Ascending aorta (tissue), 2 donors: ENCODE measurements at regions not wholly inside any gene's neighbourhood (a gene's known extent, or its start where the extent isn't known, plus 50 kb on each side); places are given as distances from the start of the nearest gene placed in this dataset.
A peak's percentile ranks its signal among the peaks of the same experiment; 100 is the strongest.

Source experiments
- DNase-seq, 2 donors: peaks; one replicate each; pipeline ENCODE4 v3.0.0-alpha.2; 2019; ENCODE audit warnings: low spot score in 2 of 2
- H3K27ac ChIP-seq, 2 donors: fragments of 200-600 bp; sonication (generic); one replicate each; pipeline ENCODE4 v1.5.1; 2016 to 2017; ENCODE audit warnings: mild to moderate bottlenecking in 1 of 2
- H3K27me3 ChIP-seq: fragments of 200-600 bp; sonication (generic); one replicate; pipeline ENCODE4 v1.5.1; 2017
- H3K36me3 ChIP-seq, 2 donors: fragments of 200-600 bp; sonication (generic); one replicate each; pipeline ENCODE4 v1.5.1; 2016
- H3K4me1 ChIP-seq, 2 donors: fragments of 200-600 bp; sonication (generic); one replicate each; pipeline ENCODE4 v1.5.1; 2016 to 2017; ENCODE audit warnings: mild to moderate bottlenecking in 1 of 2
- H3K4me3 ChIP-seq, 2 donors: fragments of 200-600 bp; sonication (generic); one replicate each; pipeline ENCODE4 v1.5.1; 2016 to 2017; ENCODE audit warnings: mild to moderate bottlenecking in 1 of 2
- H3K9me3 ChIP-seq, 2 donors: fragments of 200-600 bp; sonication (generic); one replicate each; pipeline ENCODE4 v1.5.1; 2016
- intact Hi-C: fragments of 100-400 bp; cut with DNase I; formaldehyde crosslinking; loops from one replicate; pipeline ENCODE4 v1.15.1; 2023
- TF ChIP-seq, protein P1 (sequence below), 3 experiments: fragments of 200-600 bp in 2 of 3; fragments of 450-650 bp in 1 of 3; sonication (generic) in 2 of 3; IDR thresholded peaks; one replicate each; pipeline ENCODE4 v1.5.1; 2016 to 2019; ENCODE audit warnings: antibody characterized with exemption in 3 of 3, mild to moderate bottlenecking in 1 of 3, moderate library complexity in 1 of 3

DNA sequence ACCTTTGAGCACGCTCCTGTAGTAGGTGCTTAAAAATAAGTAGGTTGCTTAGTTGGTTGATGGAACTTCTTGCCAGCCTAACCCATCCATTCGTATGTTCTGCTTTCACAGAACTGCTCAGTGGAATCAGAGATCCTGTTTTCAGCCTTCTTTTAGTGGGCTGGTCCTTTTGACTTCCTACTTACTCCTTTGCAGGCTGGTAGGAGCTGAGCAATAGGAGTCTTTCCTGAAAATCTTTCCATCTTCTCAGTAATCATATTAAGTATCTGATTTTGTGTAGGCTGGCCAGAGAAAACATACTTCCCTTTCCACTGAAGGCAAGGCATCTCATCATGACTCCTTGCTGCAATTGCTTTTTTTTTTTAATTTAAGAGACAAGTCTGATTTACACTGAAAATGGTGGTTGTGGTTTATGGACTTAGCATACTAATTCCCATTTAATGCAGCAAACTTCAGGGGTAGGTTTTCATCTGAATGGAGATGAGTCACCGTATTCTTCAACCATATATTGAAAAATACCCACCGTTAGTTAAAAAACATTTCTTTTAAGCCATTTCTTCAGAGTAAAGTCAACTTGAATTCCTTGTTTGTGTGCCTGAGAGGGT, 208.0 kb downstream of the ZNF365 start:
- H3K9me3 ChIP-seq, result no peaks in the 10 kb centered on the region
- H3K4me3 ChIP-seq, result no peak overlapping the region
- DNase-seq, result no peak
- no peaks in the 10 kb centered on the region for H3K27me3 ChIP-seq
- intact Hi-C loops, result no loop called here
- H3K36me3 ChIP-seq, result no peaks in the 10 kb centered on the region
- TF ChIP-seq, protein P1, sequence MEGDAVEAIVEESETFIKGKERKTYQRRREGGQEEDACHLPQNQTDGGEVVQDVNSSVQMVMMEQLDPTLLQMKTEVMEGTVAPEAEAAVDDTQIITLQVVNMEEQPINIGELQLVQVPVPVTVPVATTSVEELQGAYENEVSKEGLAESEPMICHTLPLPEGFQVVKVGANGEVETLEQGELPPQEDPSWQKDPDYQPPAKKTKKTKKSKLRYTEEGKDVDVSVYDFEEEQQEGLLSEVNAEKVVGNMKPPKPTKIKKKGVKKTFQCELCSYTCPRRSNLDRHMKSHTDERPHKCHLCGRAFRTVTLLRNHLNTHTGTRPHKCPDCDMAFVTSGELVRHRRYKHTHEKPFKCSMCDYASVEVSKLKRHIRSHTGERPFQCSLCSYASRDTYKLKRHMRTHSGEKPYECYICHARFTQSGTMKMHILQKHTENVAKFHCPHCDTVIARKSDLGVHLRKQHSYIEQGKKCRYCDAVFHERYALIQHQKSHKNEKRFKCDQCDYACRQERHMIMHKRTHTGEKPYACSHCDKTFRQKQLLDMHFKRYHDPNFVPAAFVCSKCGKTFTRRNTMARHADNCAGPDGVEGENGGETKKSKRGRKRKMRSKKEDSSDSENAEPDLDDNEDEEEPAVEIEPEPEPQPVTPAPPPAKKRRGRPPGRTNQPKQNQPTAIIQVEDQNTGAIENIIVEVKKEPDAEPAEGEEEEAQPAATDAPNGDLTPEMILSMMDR (IDR thresholded peaks at IDR 0.05), result no peak
- H3K4me1 ChIP-seq, result no peaks in the 10 kb centered on the region
- peak overlapping the region in 1 of 2 donors; percentile 29 for H3K27ac ChIP-seq

DNA sequence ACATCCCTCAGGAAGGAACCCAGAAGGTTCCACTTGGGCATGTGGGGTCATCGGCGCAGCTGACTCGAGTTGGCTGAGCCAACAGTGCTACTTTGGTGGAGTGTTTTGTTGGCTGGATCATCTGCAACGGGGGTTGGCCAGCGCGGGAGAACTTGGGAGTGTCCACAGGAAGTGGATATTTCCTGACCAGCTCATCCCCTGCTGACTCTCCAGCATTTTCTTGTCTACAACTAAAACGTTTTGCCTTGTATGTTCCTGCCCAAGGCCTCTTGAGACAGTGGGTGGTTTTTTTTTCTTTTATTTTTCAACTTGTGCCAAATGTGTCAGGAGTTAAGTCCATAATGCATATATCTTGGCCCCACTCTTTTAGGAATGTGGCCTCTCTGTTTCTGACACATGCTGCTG, 208.6 kb downstream of the ZNF365 start:
- TF ChIP-seq, protein P1 (IDR thresholded peaks at IDR 0.05), result no peak
- H3K36me3 ChIP-seq, result no peaks in the 10 kb centered on the region
- peak overlapping the region in 1 of 2 donors; percentile 29 for H3K27ac ChIP-seq
- no peaks in the 10 kb centered on the region for H3K4me1 ChIP-seq
- no peaks in the 10 kb centered on the region for H3K9me3 ChIP-seq
- H3K27me3 ChIP-seq, result no peaks in the 10 kb centered on the region
- peak; percentile 14 to 78 for DNase-seq
- H3K4me3 ChIP-seq, result no peak overlapping the region
- intact Hi-C loops, result no loop called here

- H3K27me3 ChIP-seq, result no peaks in the 10 kb centered on the region
- H3K4me1 ChIP-seq, result no peaks in the 10 kb centered on the region
- no peaks in the 10 kb centered on the region for H3K9me3 ChIP-seq
- no peak overlapping the region for H3K27ac ChIP-seq
- intact Hi-C loops, result no loop called here
- no peak overlapping the region for H3K4me3 ChIP-seq
- DNase-seq, result no peak
- TF ChIP-seq, protein P1 (IDR thresholded peaks at IDR 0.05), result no peak
- no peaks in the 10 kb centered on the region for H3K36me3 ChIP-seq
Measured at GRCh38 chr10:62583876-62584615, 209.9 kb downstream of the ZNF365 start.

- DNase-seq, result no peak
- H3K9me3 ChIP-seq, result no peaks in the 10 kb centered on the region
- TF ChIP-seq, protein P1 (IDR thresholded peaks at IDR 0.05), result no peak
- no peaks in the 10 kb centered on the region for H3K27me3 ChIP-seq
- no peaks in the 10 kb centered on the region for H3K36me3 ChIP-seq
- intact Hi-C loops, result no loop called here
- H3K4me3 ChIP-seq, result no peak overlapping the region
- H3K27ac ChIP-seq, result no peak overlapping the region
- no peaks in the 10 kb centered on the region for H3K4me1 ChIP-seq
Measured at GRCh38 chr10:62584731-62585130, 210.6 kb downstream of the ZNF365 start.

DNA sequence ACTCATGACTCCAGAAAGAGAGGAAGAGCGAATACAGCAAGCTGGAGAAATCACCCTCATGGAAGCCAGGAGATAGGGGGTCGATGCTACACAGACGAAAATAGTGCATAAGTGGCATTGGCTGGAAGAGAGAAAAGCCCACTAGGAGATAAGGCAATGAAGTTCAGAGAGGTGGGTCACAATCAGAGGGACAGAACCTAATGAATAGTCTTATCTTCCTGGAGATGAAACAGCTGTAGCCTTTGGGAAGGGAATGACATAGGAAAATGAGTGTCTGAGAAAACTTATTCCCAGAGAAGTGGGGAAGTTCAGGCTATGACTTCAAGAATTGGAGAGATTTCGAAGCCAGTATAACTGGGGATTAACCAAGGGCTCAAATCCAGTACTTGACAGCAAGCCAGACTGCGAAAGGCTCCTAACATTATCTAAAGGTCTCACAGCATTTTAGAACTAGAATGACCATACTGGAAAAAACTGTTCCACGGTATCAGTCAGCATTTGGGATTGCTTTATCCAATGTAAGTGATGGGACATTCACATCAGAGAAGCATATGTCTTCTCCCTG, 211.1 kb downstream of the ZNF365 start:
- DNase-seq, result no peak
- no peak overlapping the region for H3K27ac ChIP-seq

More for the DNA sequence above, 211.1 kb downstream of the ZNF365 start:
- TF ChIP-seq, protein P1 (IDR thresholded peaks at IDR 0.05), result no peak
- intact Hi-C loops, result no loop called here
- no peaks in the 10 kb centered on the region for H3K36me3 ChIP-seq
- H3K4me1 ChIP-seq, result no peaks in the 10 kb centered on the region
- H3K27me3 ChIP-seq, result no peaks in the 10 kb centered on the region
- H3K4me3 ChIP-seq, result no peak overlapping the region
- no peaks in the 10 kb centered on the region for H3K9me3 ChIP-seq
